HG03432 (cell line): ENCODE measurements at regions not wholly inside any gene's neighbourhood (a gene's known extent, or its start where the extent isn't known, plus 50 kb on each side); places are given as distances from the start of the nearest gene placed in this dataset.

Experiments
- ATAC-seq: cut with Tn5 transposase; IDR thresholded peaks from one replicate; pipeline ENCODE4 v1.9.1; 2021; ENCODE audit warnings: mild to moderate bottlenecking, moderate library complexity; ENCODE audit not compliant: unreplicated experiment

GRCh38 chr20:24894488-24894887 is 54.6 kb upstream of the CST7 start:
- ATAC-seq = no peak

- ATAC-seq = no peak
Measured at GRCh38 chr20:24894967-24895366, 54.1 kb upstream of the CST7 start.

- ATAC-seq = no peak
Measured at GRCh38 chr20:24895431-24895830, 53.6 kb upstream of the CST7 start.

- no peak for ATAC-seq
Measured at GRCh38 chr20:24895898-24896658, 53.0 kb upstream of the CST7 start.

- no peak for ATAC-seq
Measured at GRCh38 chr20:24896984-24897383, 52.1 kb upstream of the CST7 start.

- ATAC-seq = no peak
Measured at GRCh38 chr20:24897974-24898373, 51.1 kb upstream of the CST7 start.

GRCh38 chr20:24899153-24899552 is 49.9 kb upstream of the CST7 start:
- no peak for ATAC-seq
